HK-2 (cell line): ENCODE measurements at regions not wholly inside any gene's neighbourhood (a gene's known extent, or its start where the extent isn't known, plus 50 kb on each side); places are given as distances from the start of the nearest gene placed in this dataset.
A peak's percentile ranks its signal among the peaks of the same experiment; 100 is the strongest.

ENCODE experiments used
- DNase-seq: peaks from one replicate; pipeline ENCODE4 v3.0.0-alpha.2; 2018; ENCODE audit not compliant: unreplicated experiment

DNA sequence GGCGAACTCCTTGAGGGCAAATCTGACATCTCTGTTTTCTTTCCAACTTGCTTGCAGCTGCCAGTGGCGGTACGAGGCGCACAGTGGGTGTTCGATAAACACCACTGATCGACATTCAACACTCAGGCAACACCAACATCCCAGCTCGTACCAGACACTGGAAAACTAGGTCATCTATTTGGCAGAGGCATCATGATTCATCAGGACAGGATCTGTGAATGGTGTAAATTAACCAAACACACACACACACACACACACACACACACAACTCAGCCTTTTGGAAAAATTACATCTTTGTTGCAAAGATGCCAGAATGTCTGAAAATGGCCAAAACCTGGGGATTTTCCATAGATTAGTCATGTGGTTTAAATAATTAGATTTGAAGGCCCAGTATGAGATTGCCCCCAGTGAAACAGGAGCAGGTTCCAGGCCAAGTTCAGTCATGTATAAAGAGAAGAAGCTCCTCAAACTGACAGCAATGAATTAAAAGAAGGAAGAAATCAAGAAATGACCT is 150.5 kb upstream of the NCKAP5 start:
- DNase-seq: peak; percentile 60

DNA sequence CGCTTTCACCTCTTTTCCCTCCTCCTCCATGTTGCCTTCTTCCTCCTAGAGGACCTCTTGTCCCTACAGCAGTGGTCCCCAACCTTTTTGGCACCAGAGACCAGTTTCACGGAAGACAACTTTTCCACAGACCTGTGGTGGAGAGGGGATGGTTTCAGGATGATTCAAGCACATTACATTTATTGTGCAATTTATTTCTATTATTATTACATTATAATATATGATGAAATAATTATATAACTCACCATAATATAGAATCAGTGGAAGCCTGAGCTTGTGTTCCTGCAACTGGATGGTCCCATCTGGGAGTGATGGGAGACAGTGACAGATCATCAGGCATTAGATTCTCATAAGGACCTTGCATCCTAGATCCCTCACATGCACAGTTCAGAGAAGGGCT is 152.2 kb upstream of the NCKAP5 start:
- no peak for DNase-seq

DNA sequence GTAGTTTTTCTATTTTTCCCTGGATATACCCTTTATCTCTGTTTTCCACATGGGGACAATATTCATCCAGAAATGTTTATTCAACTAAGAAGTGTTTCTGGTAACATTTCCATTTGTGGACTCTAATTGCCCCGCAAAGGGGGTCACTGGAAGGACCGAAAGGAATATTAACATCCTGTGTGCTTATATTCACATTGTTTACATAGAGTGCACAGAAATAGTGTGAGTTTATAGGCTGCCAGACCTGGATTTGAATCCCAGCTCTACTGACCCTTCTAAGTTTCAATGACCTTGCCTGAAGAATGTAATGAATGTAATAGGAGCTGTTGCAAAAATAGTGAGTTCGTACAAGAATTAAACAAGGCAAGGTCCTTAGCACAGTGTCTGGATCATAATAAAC is 152.9 kb upstream of the NCKAP5 start:
- no peak for DNase-seq

DNA sequence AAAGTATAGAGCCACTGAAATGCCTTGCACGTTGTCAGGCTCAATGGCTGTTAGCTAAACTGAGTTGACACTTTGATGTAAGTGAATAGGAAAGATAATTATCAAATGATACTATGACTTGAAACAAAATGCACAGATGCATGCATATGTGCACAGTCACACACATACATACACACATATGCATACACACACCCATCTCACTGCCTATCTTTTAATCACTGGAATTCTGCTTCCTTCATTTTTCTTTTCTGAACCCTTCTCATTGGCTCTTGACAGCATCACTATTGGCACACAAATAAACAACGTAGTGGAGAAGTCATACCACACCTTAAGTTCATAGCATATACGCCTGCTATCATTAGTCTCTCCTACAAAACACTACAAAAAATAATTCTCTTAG is 154.9 kb upstream of the NCKAP5 start:
- no peak for DNase-seq

DNA sequence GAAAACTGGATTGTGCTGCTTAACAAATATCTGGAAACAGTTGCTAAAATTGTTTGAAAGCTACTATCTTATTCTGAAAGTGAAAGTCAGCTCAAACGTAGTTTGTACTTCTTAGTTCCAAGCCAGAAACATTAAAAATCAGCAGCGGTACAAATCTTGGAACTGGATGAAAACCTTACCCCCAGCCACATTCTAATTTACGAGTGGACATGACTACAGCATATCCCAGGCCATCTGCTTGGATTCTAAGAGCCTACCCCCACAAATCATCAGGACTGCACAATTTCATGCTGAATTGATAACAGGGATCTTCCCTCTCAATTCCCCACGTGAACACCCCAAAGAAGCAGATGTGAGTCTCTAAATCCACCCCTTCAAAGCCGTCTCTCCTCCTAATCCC is 158.7 kb upstream of the NCKAP5 start:
- DNase-seq: no peak

DNA sequence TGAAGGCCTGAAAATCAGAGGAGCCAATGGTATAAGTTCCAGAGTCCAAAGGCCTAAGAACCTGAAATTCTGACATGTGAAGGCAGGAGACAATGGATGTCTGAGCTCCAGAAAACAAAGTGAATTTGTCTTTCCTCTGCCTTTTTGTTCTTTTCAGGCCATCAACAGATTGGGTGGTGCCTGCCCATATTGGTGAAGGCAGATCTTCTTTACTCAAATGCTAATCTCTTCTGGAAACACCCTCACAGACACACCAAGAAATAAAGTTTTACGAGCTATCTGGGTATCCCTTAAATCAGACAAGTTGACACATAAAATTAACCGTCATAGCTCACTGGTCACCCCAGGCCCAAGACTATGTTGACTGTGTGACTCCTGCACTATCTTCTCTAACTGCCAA is 163.8 kb upstream of the NCKAP5 start:
- DNase-seq: no peak

DNA sequence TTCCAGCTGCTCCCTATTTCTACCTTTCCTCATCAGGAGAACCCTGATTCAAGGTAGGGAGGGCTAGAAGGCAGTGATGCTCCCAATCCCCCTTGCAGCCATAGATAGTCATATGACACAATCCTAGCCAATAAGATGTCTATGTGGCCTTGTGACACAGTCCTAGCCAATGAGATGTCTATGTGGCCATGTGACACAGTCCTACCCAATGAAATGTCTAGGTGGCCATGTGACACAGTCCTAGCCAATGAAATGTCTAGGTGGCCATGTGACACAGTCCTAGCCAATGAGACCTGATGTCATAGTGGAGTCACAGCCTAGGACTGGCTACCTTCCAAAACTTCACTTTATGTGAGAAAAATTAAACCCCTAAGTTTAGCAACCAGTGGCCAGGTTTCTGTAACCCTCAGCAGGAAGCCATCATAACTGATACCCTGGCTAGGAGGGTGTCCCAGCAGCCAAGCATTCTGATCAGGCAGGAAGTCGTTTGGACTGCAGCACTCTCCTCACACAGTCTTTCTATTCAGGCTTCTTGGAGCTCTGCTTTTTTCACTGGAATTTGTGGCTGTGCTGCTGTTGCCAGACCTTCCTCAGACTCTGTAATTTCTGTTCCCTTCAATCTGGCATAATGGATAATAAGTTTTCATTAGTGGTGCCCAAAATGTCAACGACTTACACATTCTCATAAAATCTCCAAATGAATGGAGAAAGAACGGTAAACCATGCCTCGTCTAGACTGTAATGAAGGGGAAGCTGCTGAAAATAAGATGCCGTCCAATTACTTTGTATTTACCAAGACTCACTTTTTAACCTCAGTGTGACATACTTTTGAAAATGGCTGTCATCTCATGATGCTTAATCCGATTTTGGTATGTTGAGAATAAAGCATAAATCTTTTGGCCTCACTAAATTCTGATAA is 165.0 kb upstream of the NCKAP5 start:
- DNase-seq: no peak

DNA sequence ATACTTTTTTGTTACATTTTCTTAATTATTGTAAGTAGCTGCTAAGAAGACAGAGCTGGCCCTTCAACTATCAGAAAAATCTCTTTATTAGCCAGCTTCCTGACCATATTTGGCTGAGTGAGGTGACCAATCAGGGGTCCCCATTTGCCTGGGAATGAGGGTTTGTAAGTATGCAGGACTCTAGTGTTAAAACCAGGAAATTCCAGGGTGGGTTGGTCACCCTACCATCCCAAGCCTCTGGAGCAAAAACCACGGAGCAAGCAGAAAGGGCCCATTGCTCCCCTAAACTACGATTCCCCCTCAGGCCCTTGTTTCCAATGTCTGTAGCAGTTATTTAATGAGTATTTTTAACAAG is 165.6 kb upstream of the NCKAP5 start:
- peak; percentile 31 for DNase-seq

DNA sequence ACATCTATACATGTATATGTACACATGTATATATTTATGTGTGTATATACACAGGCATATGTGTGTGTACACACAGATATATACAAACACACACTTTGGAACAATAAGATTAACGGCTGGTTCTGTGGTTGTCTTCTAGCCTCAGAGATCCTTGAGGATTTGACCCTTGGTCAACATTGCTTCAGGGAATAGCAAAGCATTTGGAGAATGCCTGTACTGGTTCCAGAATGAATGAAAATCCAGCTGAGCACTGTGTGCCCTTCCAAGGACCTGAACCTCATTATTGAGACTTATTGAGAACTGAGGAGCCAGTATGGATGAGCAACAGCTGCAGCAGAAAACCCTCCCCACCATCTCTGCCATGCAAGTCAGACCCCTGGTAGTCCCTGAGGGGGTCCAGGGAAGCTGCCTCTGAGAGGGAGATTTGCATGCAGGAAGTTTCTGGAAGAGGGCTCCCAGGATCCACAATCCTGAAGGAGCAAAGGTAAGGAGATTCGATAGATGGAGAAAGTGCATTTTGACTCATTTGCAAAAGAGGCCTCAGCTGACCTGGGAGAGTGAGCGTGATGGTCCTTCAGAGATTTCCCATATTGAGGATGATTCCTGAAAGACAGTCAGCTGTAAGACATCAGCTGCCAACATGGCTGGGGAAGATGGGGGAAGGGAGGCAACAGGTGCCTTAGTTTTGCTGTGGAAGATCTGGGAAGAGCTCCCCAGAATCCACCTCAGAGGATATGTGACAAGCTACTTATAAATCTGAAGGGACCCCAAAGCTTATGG is 166.6 kb upstream of the NCKAP5 start:
- DNase-seq: no peak

DNA sequence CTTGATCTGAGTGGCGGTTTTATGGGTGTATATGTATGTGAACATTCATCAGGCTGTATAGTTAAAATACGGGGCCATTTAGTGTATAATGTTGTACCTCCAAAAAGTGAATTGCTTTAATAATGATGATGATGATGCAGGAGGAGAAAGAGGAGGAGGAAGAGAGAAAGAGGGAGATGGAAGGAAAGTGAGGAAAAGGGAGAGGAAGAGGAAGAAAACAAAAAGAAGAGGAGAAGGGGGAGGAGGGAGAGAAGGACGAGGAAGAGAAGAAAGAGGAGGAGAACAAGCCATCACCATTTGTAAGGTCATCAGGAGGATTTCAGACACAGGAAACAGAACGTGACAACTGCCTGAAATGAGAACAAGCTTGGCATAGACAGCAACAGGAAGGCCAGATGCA is 168.4 kb upstream of the NCKAP5 start:
- no peak for DNase-seq

DNA sequence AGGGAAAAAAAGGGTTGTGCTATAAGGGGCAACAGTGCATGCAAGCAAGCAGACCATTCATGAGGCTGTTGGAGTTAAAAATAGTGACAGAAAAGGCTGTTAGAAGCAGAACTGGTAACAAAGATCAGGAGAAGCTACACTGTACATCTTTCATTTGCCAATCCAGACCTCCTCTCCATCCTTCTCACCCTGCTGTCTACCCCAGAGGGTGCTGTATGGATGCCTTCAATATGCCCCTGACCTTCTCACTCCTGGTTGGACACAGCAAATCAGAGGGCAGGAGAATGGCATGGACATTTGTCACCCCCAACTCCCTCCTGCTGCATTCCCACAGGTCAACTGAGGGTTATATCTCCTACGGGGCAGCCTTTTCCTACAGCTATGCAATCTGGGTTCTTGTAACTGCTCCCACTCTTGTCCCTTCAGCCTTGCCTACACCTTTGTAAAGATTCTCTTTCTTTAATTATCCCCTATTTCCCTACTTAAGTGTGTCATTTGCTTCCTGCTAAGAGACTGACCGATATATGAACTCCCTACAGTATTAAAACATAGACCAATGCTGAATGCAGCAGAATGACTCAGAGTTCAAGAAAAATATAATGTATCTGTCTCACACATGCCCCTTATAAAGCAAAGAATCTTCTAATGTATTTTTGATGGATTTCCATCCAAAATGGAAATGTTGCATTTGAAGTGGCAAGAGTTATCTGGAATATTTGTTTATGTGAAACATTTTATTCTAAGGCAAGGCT is 169.2 kb upstream of the NCKAP5 start:
- DNase-seq: no peak

DNA sequence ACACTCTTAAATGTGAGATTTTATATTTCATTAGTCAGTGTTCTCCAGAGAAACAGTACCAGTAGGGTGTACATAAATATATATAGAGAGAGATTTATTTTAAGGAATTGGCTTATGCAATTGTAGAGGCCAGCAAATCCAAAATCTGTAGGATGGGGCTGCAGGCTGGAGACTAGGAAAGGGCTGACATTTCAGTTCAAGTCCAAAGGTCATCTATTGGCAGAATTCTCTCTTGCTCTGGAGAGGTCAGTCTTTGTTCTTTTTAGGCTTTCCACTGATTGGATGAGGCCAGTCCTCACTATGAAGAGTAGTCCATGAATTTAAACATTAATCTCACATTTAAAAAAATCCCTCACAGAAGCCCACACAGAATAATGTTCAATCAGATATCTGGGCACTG is 170.8 kb upstream of the NCKAP5 start:
- DNase-seq: no peak

DNA sequence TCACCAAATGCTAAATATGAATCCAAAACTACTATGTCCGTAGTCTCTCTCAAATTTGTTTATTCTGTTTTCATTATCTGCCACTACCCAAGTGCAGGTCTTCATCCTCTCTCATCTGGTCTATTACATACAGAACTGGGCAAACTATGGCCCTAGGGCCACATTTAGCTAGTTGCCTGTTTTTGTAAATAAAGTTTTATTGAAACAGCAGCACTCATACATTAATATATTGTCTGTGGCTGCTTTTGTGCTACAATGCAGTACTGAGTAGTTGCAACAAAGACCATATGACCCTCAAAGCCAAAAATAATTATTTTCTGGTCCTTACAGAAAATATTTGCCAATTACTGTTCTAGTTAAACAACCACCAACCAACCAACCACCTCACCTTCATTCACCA is 172.2 kb upstream of the NCKAP5 start:
- no peak for DNase-seq

DNA sequence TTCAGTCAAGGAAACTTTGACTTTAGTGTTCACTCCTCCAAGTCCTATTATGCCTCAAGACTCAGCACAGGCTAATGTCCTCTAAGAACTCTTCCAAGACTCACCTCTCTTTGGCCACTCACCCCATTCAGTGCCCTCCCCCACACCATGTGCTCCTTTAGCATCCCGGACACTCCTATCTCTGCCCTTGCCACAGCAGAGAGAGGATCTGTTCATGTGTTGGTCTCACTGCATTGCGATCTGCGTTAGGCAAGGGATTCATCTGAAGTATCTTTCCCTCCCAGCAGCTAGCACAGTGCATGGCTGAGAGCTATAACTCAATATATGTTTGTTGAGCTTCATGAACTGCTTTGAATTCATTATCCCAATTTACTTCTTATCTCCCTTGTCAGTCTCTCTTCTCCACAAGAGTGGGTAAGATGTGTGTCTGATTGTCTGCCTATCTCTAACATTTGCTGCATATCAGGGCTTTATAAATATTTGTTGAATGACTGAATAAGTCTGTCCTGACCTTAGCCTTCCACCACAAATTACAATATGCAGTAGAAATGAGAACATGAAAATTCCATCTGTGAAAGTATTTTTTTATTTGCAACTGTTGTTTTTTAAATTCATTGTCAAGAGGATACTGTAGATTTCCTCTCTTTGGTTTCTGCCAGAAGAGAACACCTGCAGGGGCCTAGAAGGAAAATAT is 179.9 kb upstream of the NCKAP5 start:
- no peak for DNase-seq

DNA sequence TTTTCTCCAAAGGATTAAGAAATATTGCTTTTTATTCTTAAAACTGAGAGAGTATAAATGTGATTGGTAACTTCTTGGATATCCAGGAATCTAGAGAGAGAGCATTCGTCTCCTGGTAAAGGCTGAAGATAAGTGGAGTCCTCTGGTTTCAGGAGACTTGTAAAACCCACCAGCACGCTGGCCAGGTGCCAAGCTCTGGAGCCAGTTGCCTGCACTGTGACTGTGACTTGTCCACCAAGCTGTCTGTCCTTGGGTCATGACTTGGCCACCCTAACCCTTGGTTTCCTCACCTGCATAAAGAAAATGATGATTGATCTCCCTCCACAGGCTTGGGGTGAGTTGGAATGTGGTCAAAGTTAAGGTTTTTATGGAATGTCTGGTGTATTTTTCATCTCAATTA is 185.4 kb upstream of the NCKAP5 start:
- no peak for DNase-seq

DNA sequence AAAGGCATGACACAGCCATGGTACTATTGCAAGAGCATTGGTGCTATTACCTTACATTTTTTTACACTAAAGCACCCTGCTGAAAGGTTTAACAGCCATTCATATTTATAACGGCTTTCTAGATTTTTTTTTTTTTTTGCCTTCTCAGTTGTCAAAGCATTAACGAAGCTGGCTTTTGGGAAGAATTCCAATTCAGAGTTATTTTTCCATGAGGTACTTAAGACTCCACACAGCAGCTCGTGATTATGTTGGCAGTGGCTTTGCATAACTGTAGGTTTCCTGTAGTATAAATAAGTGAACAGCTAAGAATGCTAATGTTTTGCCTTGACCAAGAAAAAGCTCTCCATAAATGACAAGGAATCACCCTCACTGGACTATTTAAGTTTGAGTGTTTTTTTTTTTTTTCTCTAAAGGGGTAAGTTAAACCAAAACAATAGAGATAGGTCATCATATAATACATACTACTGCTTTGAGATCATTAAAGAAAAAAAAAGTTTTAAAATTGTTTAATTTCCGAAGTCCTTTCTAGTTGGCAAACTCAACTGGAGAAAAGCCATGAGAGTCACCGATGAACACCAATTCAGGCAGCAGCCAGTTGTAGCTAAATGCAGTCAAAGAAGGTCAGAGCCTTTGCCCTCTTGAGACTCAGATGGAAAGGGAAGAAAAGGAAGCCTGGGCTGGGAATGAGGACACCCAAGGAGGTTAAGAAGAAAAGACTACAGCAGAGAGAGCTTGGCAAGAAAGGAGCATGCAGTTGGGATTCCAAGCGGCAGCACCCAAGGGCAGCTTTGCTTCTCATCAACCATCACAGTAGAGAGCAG is 187.4 kb upstream of the NCKAP5 start:
- no peak for DNase-seq

DNA sequence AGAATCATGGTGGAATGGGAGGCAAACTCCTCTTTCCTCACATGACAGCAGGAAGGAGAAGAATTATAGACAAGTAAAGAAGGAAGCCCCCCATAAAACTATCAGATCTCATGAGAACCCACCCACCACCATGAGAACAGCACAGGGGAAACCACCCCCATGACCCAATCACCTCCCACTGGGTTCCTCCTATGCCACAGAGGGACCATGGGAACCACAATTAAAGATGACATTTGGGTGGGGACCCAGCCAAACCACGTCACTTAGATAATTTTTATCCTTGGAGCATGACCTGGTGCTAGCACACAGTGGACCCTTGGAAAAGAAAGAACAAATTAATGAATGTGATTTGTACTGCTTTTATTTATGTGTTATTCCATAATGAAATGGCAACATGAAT is 188.6 kb upstream of the NCKAP5 start:
- no peak for DNase-seq

DNA sequence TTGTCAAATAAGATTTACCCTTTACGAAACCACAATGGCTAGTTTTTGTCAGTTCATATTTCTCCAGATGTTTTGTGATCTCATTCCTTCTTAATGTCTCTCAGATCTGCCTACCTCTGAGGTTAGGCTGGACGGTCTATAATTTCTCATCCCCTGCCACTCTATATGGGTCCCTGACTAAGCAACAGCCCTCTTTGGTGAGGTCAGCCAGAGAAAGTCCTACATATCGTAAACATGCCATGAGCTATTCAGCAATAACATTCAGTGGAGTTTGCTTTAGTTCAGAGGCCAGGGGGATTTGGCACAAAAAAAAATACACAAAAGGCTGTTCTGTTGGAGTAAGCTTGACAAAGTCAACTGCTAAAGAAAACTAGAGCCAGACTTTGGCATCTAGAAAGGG is 192.1 kb upstream of the NCKAP5 start:
- no peak for DNase-seq

DNA sequence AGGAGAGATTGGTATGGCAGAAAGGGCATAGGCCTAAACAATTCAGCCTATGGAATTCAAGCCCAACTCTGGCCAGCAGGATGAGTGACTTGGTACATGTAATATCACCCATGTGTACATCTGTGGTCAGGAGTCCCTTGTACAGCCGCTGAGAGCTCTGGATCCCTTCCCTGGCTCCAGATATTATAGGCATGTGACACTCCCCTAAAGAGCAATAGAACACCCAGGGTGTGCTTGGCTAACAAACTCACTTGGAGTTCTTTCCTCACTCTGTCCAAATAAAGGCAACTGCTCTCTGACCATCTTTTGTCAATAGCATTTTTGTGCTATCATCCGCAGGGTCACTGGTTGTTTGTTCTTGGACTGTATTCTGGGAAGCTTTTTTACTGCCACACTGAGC is 197.4 kb upstream of the NCKAP5 start:
- no peak for DNase-seq

DNA sequence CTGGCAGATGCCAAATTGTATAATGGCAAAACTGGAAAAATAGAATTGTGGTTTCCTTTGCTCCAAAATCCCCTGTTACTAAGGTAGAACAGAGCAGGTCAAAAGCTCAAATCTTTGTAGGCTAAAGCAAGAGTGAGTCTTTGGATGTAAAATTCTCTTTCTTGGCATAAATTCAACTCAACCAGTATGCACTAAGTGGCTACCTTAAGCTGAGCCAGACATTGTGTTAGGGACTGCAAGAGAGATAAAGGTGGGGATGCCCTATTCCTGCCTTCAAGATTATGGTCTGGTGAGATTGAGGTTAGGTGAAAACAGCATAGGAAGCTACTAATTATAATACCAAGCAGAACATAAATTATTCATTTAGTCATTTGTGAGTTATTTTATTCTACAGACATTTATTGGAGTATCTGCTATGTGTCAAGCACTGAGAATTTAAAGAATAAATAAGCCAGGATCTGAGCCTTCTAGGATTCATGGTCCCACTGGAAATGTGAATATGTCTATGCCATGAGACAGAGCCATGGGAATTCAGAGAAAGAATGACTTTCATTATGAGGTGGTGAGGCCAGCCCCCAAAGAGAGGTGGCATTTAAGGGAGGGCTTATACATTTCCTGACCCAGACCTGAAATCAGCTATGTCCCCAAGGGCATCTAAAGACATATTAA is 198.0 kb upstream of the NCKAP5 start:
- no peak for DNase-seq
